ENCODE measurements at regions not wholly inside any gene's neighbourhood (a gene's known extent, or its start where the extent isn't known, plus 50 kb on each side); places are given as distances from the start of the nearest gene placed in this dataset.

DNA sequence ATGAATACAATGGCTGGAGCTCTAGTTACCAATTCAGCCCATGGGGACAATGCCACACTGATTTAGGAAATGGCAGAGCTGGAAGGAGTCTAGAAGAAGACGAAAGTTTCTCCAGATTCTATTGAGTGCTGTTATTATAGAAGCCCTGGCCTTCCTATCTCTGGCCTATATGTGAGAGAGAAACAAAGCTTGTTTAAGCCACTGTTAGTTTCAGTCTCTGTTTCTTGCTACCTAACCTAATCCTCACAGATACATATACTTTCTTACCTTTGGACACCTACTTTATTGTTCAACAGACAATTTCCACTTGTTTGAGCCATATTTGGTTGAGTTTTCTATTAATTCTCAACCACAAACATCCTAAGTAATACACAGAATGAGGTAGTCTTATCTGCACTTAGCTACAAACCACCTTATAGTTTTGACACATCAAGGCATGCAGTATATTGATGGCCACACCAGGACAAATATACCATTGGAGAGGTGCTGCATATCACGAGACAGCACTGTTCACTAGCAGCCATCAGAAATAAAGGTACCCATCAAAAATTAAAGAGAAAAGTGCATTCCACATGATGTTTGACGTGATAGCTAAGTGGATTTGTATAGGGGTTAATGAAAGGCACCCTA is 190.2 kb downstream of the SMIM20 start:
- no peak for DNase-seq (ENCODE audit: low spot score)

DNA sequence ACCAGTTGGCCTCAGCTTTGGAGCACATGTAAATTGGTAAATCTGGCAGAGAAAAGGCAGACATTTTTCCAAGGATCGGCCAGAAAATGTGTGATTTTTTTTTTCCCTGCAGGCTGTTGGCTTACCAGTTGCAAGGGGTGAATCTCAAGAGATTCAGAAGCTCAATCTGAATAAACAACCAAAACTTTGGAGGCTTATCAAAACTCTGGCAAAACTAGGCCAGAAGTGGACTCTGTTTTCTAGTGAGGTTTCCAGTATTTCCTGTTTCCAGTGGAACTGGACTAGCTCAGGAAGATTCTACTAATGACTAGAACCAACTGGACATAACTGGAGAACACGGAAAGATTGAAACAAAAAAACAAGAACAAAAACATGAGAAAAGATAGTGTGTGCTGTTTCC is 191.3 kb downstream of the SMIM20 start:
- no peak for DNase-seq (ENCODE audit: low spot score)

DNA sequence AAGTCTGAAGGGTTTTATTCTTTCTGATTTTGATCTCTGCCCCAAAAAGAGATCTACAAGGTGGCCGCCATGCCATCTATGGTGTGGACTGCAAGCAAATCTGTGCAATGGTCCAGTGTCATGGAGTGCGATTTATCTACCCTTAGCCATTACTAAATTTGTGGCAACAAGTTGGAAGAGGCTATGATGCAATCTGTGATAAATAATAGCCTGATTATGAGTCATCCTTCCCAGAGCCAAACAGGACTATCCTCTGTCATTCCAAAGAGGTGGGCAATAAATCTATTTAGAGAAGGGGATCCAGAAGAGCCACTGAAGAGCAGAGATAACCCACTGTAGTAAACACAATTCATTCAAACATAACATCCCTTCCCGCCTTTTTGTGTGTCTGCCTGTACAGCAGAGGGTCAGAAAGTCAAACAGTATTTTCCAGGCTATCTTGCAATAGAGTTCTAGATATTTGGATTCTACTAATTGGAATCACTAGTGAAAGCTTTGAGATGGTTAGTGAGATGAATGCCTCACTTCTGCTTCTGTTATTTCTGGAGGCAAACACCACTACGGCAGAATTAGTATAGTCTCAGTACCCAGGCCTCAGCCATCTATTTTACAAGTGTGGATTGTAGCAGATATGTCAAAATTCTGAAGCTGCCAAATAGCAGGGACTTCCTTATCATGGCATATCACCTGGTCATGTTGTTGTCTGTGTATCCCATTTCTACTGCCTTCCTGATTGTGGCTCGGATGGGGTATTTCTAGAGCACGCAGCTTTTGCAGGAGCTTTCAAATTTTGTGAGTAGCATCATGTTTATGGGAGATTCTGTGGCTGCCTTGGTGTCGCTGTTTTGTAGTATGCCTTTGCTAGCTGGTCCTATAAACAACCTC is 192.0 kb downstream of the SMIM20 start:
- no peak for DNase-seq (ENCODE audit: low spot score)

DNA sequence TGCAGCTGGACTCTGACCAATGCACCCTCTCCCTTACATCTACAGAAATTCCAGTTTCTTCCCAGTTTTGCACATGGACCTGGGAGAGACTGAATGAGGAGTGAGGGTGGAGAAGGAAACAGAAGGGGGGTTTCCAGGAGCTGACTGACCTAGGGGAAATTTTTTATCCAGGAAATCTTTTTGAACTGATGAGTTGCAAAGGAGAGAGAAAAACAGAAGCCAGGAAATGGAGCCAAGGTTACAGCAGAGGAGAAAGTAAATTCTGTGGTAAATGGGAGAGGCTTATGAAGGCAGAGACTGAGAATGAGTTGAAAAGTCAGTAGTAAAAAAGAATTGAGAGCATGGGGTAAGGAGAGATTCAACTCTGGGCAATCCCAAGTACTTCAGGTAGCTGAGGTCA is 192.8 kb downstream of the SMIM20 start:
- no peak for DNase-seq (ENCODE audit: low spot score)

DNA sequence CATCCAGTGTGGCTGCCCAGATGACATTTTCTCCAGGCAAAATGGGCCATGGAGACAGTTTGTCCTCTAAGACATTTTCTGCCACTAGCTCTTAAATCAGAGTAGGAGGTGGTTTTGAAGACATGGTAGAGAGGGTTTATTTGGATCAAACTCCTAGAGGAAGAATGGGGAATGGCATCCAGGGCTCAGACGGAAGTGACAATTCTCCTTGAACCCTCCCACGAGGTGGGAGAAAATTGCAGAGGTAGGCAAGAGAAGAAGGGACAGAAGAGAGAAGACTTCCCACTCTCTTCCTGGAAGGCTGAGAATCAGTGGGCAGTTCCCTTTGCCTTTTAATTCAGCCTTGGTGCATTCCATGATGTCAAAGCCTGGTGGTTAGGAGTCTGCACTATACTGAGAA is 194.0 kb downstream of the SMIM20 start:
- DNase-seq (ENCODE audit: low spot score): no peak

DNA sequence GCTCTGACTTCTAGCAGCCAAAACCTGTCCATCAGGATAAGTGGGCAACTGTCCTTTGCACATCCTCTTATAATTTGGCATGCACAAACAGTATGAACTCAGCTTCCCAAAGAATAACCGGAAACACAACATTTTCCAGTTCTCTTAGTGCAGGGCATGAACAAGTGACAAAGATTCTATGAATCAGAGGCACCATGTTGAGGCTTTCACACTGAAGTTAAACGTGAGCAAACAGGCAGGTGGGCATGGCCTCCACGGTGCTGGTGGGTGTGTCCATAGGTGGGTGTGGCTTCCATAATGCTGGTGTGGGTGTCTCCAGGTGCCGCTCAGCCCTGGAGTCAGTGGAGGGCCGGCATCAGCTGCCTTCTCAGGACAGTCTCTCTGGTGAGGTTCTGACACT is 196.5 kb downstream of the SMIM20 start:
- no peak for DNase-seq (ENCODE audit: low spot score)

DNA sequence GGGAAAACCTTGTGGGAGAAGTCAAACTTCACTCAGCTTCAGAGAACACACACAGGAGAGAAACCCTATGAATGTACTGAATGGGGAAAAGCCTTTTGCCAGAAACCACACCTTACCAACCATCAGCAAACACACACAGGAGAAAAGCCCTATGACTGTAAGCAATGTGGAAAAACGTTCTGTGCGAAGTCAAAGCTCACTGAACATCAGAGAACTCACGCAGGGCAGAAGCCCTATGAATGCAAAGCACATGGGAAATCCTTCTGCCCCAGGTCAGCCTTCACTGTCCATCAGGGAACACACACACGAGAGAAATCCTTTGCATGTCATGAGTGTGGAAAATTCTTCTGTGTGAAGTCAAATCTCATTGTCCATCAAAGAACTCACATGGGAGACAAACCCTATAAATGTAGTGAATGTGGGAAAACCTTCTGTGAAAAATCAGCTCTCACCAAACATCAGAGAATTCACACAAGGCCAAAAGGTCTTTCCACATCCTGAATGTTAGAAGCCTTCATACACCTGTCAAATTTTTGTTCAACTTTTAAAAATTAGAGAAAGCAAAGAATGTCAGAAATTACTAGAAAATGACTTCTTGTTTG is 199.4 kb downstream of the SMIM20 start:
- no peak for DNase-seq (ENCODE audit: low spot score)

DNA sequence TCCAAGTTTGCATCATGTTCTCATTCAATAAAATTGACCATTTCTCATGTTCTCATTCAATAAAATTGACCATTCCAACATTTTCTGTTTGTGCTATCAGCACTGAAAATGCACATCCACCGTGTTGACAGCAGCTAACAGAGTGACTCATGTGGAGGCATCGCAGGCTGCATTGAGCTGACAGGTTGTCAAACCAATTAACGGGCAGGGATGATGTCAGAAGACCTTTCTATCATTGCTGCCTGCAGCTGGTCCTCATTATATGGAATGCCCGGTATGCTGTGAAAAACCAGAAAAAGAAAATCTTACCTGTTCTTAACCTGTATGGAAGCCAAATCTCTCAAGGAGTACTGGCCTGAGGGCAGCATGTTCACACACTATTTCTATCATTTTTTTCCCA is 202.0 kb downstream of the SMIM20 start:
- DNase-seq (ENCODE audit: low spot score): no peak

DNA sequence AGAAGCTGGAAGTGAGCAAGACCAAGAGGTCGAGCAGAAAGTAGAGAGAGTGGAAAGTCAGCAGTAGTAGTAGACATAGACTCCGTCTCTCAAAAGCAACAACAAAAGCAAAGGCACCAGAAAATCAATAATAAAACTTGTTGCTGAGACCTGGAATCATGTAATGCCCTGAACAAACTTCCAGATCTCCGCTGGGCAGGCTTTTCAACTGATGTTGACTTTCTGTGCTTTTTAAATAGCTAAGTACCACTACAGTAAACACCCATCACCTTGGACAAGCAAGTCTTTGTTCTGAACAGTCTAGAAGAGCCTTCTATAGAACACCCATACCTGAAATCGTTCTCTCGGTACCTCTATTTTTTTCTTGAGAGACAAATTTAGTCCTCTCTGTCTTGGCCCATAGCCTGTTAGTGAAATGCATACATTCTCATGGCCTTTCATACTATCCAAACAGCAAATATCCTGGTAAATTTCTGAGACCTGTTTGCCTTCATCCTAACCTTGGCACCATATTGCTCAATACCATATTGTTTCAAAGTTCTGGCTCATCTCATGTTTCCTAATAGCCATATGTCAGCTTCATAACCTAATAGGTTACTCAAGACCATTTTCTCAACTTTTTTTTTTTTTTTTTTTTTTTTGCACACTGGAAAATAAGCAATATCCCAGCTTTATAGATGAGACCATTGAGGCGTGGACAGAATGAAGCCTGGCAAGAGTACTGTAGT is 200.6 kb upstream of the RBPJ start:
- no peak for DNase-seq (ENCODE audit: low spot score)

DNA sequence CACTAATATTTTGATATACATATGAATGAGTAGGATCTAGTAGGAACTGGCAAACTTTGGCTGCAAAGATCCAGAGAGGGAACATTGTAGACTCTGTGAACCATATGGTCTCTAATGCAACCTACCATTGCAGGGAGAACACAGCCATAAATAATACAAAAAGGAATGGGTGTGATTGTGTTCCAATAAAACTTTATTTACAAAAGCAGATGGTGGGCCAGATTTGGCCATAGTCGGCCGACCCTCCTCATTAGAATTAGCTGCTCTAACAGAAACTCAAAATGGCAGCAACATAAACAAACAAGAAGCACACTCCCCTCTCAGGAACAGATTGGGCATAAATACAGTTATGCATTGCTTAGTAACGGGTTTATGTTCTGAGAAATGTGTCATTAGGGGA is 198.1 kb upstream of the RBPJ start:
- no peak for DNase-seq (ENCODE audit: low spot score)

DNA sequence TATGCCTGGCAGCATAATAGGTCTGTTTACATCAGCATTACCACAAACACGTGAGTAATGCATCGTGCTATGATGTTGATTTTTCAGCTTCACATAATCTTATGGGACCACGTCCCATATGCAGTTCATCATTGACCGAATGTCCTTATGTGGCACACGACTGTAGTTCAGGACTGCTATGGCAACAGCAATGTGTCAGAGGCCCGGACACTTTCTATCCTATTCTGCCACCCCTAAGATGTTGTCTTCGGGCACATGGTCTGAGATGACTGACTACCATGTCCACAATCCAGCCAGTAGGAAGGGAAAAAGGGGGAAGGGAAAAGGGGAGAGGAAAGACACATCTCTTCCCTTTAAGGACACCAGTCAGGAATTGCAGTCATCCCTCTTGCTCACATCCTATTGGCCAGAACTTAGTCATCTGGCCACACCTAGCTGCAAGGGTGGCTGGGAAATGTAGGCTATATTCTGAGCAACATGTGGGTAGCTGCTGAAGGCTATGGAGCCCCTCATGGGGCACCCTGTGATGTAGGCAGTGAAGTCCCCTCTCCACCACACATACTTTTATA is 196.0 kb upstream of the RBPJ start:
- peak; percentile 63 for DNase-seq (ENCODE audit: low spot score)

DNA sequence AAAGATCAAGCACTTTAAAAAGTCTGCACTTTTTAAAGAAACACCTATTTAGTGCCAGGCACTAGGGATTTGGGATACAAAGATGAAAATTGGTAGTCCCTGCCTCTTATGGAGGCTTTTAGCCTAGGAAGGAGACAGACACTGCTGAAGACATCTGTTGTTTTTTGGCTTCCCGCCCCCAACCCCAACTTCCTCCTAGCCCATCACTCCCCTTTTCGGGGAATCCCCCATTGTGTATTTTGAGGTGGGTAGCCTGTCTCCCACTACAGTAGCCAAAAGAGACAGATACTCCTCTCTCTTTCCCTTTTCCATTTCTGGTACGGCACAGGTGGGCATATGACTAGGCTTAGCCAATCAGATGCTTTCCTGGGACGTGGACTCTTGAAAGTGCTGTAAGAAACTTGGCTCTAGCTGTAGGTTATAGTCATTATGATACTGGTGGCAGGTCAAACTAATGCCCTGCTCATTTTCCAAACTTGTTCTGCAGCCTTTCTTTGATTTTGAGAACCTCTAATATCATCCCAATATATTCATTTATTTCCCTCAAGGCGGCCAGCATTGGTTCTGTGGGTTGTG is 194.6 kb upstream of the RBPJ start:
- no peak for DNase-seq (ENCODE audit: low spot score)

DNA sequence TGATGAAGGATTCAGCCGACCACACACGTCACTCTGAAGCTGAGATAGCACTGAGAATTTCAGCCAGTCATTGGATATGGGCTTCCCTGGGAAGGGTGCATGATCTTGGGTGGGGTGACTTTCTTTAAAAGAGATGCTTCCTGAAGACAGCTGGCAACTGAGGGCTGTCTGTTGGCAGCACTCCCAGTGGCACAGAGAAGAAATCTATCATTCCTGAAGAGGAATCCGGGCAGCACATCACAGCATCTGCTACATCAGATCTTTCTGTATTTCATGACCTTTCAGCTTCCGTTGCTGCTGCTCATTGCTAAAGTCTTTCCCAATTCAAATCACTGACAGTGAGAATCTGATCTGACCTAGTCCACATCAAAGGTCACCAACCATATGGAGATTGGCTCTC is 193.8 kb upstream of the RBPJ start:
- DNase-seq (ENCODE audit: low spot score): no peak

DNA sequence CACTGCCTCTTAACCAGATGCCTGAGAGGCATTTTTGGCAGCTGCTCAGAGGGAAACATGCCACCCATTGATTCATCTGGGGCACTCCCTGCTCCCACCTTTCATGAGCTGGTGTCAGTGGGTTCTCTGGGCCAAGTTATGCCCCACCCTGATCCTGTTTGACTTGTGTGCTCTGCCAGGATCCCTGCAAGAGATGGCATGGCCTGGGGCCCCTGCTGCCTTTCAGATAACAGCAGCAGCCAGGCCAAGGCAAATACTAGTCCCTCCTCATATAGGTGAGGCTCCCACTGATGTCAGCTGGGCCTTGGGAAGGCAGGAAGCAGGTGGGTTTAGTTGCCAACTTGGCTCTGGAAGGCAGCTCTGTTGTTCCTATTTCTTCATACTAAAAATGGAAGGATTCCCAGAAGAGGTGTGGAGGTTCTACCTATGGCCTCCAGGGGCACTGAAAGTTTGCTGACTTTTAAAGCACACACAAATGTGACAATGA is 192.9 kb upstream of the RBPJ start:
- no peak for DNase-seq (ENCODE audit: low spot score)

DNA sequence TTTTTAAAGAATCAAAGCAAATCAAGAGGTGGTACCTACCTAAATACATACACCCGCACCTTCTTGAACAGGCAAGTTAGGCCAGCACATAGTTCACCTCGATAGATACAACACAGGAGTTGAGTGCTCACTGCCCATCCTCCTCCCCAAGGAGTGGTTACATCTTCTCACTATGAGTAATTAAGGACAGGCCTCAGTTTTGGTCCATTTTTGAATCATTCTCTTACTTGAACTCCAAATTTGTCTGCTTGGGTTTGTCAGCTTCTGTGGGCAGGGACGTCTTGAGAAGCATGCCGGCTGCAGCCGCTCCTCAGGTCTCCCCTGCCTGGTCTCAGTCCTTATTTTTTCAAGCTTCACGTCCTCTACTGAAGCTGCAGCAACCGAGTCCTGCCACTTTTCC is 190.6 kb upstream of the RBPJ start:
- DNase-seq (ENCODE audit: low spot score): no peak

DNA sequence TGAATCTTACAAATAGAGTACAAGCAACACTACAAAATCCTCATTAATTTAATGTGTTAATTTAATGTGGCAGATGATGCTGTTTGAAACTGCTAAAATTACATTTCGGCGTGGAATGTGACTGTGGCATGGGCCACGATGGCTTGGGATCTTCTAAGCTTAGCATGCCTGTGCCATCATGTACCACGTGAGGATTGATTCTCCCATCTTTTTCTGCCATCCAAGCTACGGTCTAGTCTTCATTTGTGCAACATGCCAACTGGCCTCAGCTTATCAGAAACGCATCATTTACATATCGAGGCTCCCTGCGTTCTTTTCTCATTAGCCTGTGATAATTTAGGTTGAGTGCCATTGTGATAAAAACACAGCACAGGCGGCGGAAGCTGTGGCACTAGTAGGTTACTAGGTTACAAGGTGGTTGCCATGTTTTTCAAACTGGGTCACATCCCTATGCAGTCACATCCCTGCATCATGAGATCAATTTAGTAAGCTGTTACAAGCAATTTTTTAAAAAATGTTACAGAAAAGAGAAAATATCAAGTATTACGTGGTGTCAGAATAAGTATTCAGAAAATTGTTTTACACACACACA is 189.9 kb upstream of the RBPJ start:
- no peak for DNase-seq (ENCODE audit: low spot score)

DNA sequence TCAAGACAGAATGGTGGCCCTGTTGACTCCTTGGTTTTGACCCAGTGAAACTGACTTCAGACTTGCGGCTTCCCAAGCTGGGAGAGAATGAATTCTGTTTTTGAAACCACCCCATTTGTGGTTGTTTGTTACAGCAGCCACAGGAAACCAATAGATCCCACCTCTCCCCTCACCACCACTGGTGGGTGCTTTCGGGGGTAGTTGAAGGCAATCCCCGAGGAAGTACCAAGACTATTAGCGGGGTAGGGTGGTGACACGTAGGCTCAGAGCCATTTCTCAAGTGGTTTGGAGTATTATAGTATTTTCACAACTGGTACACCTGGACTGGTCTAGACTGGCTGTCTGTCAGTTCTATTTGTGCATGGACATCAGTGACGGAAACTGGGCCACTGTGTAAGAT is 189.1 kb upstream of the RBPJ start:
- DNase-seq (ENCODE audit: low spot score): no peak

DNA sequence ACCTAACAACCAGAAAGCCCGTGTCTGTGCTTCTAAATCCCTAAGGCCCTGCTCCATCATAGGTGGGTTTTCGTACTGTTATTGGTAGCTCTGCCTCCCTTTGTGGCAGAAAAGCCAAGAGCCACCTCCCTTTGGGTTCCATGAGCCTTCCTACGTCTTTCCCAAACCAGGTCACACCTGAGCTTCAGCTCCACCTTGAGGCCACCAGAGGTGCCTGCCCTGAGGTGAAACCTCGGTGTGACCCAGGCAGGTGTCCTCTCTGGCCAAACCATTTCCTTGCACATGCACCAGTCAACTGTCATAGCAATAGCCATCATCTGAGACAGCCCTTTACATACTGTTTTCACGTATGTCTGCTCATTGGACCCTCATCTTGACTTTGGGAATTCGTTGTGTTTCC is 188.0 kb upstream of the RBPJ start:
- DNase-seq (ENCODE audit: low spot score): no peak

DNA sequence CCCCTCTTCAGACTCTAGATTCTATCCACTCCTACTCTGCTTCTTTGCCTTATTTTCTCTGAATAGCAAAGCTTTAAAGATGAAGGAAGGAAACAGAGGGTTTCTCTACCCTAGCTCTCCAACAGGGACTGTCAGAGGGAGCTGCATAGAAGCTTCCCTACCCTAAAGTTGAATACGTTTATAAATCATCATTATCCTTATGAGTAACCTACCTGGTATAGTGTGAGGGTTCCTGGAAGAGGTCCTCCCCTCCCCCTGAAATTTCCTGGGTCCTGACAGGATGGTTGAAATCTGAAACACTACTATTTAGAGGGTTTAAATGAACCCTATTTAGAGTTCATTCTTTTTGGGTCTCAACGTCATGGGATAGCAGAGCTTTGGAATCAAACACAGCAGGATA is 187.0 kb upstream of the RBPJ start:
- no peak for DNase-seq (ENCODE audit: low spot score)

DNA sequence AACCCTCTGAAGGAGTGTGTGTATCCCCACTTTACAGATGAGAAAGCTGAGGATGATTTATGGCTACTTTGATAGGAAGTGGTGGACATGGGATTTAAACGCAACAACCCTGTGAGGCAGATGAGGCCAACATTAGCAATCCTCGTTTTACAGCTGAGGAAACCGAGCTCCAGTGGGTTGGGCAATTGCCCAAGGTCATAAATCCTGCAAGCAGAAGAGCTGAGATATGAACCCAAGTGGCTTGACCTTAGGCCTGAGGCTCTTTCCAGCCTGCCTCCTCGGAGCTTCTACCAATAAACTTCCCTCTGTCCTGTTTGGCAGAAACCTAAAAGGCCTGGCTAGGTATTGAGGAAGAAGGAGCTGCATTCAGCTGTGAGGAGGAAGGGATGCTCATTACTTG is 185.5 kb upstream of the RBPJ start:
- DNase-seq (ENCODE audit: low spot score): no peak

DNA sequence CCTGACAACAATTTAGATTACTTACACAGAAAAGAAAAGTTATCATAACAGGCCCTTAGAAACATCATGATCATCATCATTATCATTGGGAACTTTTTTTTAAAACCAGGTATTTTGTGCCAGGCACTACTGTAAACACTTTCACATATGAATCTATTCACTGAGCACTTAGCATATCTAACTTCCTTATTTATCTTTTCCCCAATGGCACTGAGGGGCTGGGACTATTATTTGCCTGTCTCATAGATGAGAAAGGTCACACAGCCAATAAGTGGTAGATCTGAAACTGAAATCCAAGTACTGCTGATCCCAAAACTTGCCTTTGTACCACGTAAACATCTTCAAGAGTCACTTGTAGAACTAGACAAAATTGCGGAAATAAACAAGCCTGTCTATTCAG is 184.2 kb upstream of the RBPJ start:
- no peak for DNase-seq (ENCODE audit: low spot score)

DNA sequence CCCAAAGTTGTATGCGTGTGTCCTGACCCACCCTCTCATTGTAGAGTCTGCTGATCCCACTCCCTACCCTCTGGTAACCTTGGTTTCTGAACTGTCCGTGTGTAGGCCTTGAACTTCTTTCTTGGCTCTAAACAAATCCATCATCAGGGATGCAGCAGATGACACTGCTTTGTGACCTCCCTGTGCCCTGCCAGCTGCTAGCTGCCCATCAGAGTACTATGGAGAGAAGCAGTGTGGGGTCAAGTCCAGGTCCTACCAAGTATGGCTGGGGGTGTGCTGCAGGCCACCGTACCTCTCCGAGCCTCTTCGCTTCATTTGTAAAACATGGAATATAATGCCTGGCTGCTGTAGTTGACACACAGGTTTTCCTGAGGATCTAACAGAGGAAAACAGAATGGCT is 183.5 kb upstream of the RBPJ start:
- no peak for DNase-seq (ENCODE audit: low spot score)
